HCT116 (cell line): ENCODE measurements at regions not wholly inside any gene's neighbourhood (a gene's known extent, or its start where the extent isn't known, plus 50 kb on each side); places are given as distances from the start of the nearest gene placed in this dataset.

Experiments
- ATAC-seq: fragments of 200-7000 bp; cut with Tn5 transposase; 2 replicates; pipeline ENCODE4 v1.9.1; 2020; ENCODE audit warnings: mild to moderate bottlenecking, moderate library complexity
- BruUV-seq: library from RNA; stranded (reverse); fragments of 400-500 nt; replicated peaks from 2 replicates; lab custom pipeline; 2021; lab: Mats Ljungman, UMichigan
- CTCF ChIA-PET: fragments of 300-600 bp; sonication (Branson Sonifier 250); formaldehyde crosslinking; loops from one replicate; lab custom pipeline; 2021; ENCODE audit warnings: antibody characterized with exemption; lab: Charles Lee
- POLR2A ChIA-PET: fragments of 300-600, 350-600 bp; sonication (Branson Sonifier 250); formaldehyde crosslinking; loops from one replicate; lab custom pipeline; 2021; ENCODE audit warnings: antibody characterized with exemption; lab: Charles Lee
- RAD21 ChIA-PET, 2 experiments: fragments of 300-600 bp; sonication (Branson Sonifier 250); formaldehyde crosslinking; loops; one replicate each; lab custom pipeline; 2023; ENCODE audit warnings: low total read pairs in 2 of 2; ENCODE audit not compliant: uncharacterized antibody in 2 of 2, unreplicated experiment in 2 of 2, low non-redundant PET in 1 of 2; lab: Charles Lee
- DNase-seq: peaks from one replicate; pipeline ENCODE4 v3.0.0-alpha.2; 2010; ENCODE audit warnings: low read depth, low spot score
- H2AFZ ChIP-seq: fragments of 200-600 bp; shearing (Covaris generic), sonication (generic); 2 replicates; pipeline ENCODE4 v1.6.1; 2017; ENCODE audit warnings: low read depth, mixed run types, mixed read lengths, antibody characterized with exemption, low read length; ENCODE audit not compliant: poor library complexity, severe bottlenecking
- H3K27ac ChIP-seq: 2 replicates; pipeline ENCODE4 v1.5.1; 2012; ENCODE audit warnings: low read depth, low read length
- H3K27me3 ChIP-seq: fragments of 200-600 bp; sonication (generic); 2 replicates; pipeline ENCODE4 v1.6.1; 2016; ENCODE audit warnings: mixed run types, low read length, mixed read lengths; ENCODE audit not compliant: insufficient read depth
- H3K36me3 ChIP-seq, 2 experiments: fragments of 200-500 bp in 1 of 2; fragments of 200-600 bp in 1 of 2; sonication (Bioruptor generic) in 1 of 2; sonication (generic) in 1 of 2; 2 replicates each; pipeline versions ENCODE4 v1.5.1 to v1.6.1; 2014 to 2016; ENCODE audit warnings: low read length in 2 of 2, inconsistent platforms in 1 of 2, mixed read lengths in 1 of 2, mixed run types in 1 of 2; ENCODE audit not compliant: insufficient read depth in 2 of 2, control insufficient read depth in 1 of 2
- H3K4me1 ChIP-seq, 2 experiments: fragments of 200-600 bp in 1 of 2; sonication (generic) in 1 of 2; 2 replicates each; pipeline versions ENCODE4 v1.5.1 to v1.6.1; 2012 to 2017; ENCODE audit warnings: low read length in 2 of 2, inconsistent platforms in 1 of 2, mild to moderate bottlenecking in 1 of 2, mixed read lengths in 1 of 2, mixed run types in 1 of 2, moderate library complexity in 1 of 2; ENCODE audit not compliant: insufficient read depth in 2 of 2, control insufficient read depth in 1 of 2
- H3K4me2 ChIP-seq: fragments of 200-600 bp; sonication (generic); 2 replicates; pipeline ENCODE4 v1.6.1; 2017; ENCODE audit warnings: mixed run types, low read length, mixed read lengths
- H3K4me3 ChIP-seq, 2 experiments: fragments of 200-600 bp in 1 of 2; sonication (generic) in 1 of 2; replicated peaks in 1 of 2; 2 replicates each; pipeline ENCODE4 v1.5.1; 2011 to 2016; ENCODE audit warnings: low read length in 2 of 2, control low read depth in 1 of 2, low read depth in 1 of 2, mild to moderate bottlenecking in 1 of 2, mixed read lengths in 1 of 2, mixed run types in 1 of 2
- H3K79me2 ChIP-seq: fragments of 200-600 bp; sonication (generic); 2 replicates; pipeline ENCODE4 v1.6.1; 2017; ENCODE audit warnings: mild to moderate bottlenecking, mixed run types, low read length, moderate library complexity, mixed read lengths; ENCODE audit not compliant: insufficient read depth
- H3K9ac ChIP-seq: fragments of 200-600 bp; sonication (generic); 2 replicates; pipeline ENCODE4 v1.6.1; 2016; ENCODE audit warnings: low read length, mixed read lengths
- H3K9me2 ChIP-seq: fragments of 200-600 bp; sonication (generic), shearing (Covaris generic); 2 replicates; pipeline ENCODE4 v1.6.1; 2017; ENCODE audit warnings: mixed run types, mild to moderate bottlenecking, moderate library complexity; ENCODE audit not compliant: insufficient read depth
- H3K9me3 ChIP-seq, 2 experiments: fragments of 200-500 bp in 1 of 2; fragments of 200-600 bp in 1 of 2; sonication (Bioruptor generic) in 1 of 2; sonication (generic) in 1 of 2; 2 replicates each; pipeline ENCODE4 v1.6.1; 2014 to 2017; ENCODE audit warnings: low read length in 2 of 2, mixed read lengths in 2 of 2, inconsistent platforms in 1 of 2, low read depth in 1 of 2, mild to moderate bottlenecking in 1 of 2, mixed run types in 1 of 2, moderate library complexity in 1 of 2; ENCODE audit not compliant: control insufficient read depth in 1 of 2, insufficient read depth in 1 of 2
- H4K20me1 ChIP-seq: fragments of 200-600 bp; sonication (generic), shearing (Covaris generic); 2 replicates; pipeline ENCODE4 v1.6.1; 2017; ENCODE audit warnings: mixed run types, mild to moderate bottlenecking, moderate library complexity; ENCODE audit not compliant: insufficient read depth
- CBX3 ChIP-seq: IDR thresholded peaks from 2 replicates; pipeline ENCODE4 v1.6.1; 2012; ENCODE audit warnings: low read depth
- CEBPB ChIP-seq: IDR thresholded peaks from 2 replicates; pipeline ENCODE4 v1.6.1; 2012; ENCODE audit warnings: low read depth
- CTCF ChIP-seq, 3 experiments: fragments of 200-600 bp in 1 of 3; sonication (generic) in 1 of 3; IDR thresholded peaks in 2 of 3; conservative IDR thresholded peaks in 1 of 3; 2 replicates each; pipeline ENCODE4 v1.5.1; 2012 to 2017; ENCODE audit warnings: low read depth in 2 of 3, low read length in 2 of 3, antibody characterized with exemption in 1 of 3, borderline replicate concordance in 1 of 3, control low read depth in 1 of 3, mild to moderate bottlenecking in 1 of 3, mixed read lengths in 1 of 3, mixed run types in 1 of 3, moderate library complexity in 1 of 3; ENCODE audit not compliant: insufficient read depth in 1 of 3
- EGR1 ChIP-seq: IDR thresholded peaks from 2 replicates; pipeline ENCODE4 v1.6.1; 2012; ENCODE audit warnings: low read depth
- ELF1 ChIP-seq: IDR thresholded peaks from 2 replicates; pipeline ENCODE4 v1.6.1; 2012; ENCODE audit warnings: low read depth, borderline replicate concordance
- EZH2 ChIP-seq: fragments of 200-600 bp; sonication (generic); IDR thresholded peaks from 2 replicates; pipeline ENCODE4 v1.6.1; 2017; ENCODE audit warnings: antibody characterized with exemption, mixed run types
- EZH2phosphoT487 ChIP-seq: fragments of 200-600 bp; IDR thresholded peaks from 2 replicates; pipeline ENCODE4 v1.6.1; 2018; ENCODE audit warnings: antibody characterized with exemption, borderline replicate concordance
- JUND ChIP-seq: IDR thresholded peaks from 2 replicates; pipeline ENCODE4 v1.6.1; 2012
- POLR2A ChIP-seq: IDR thresholded peaks from 2 replicates; pipeline ENCODE4 v1.7.0; 2011; ENCODE audit warnings: borderline replicate concordance; ENCODE audit not compliant: insufficient read depth, insufficient read length; ENCODE audit errors: extremely low read depth
- RAD21 ChIP-seq: IDR thresholded peaks from 2 replicates; pipeline ENCODE4 v1.6.1; 2012; ENCODE audit warnings: low read depth, mild to moderate bottlenecking
- SIN3A ChIP-seq: IDR thresholded peaks from 2 replicates; pipeline ENCODE4 v1.6.1; 2012; ENCODE audit warnings: low read depth
- SRF ChIP-seq: IDR thresholded peaks from 2 replicates; pipeline ENCODE4 v1.6.1; 2012; ENCODE audit warnings: low read depth
- YY1 ChIP-seq: IDR thresholded peaks from 2 replicates; pipeline ENCODE4 v1.6.1; 2011; ENCODE audit warnings: low read length, low read depth, moderate library complexity, mild to moderate bottlenecking; ENCODE audit not compliant: insufficient replicate concordance; ENCODE audit errors: extremely low read depth
- ZBTB33 ChIP-seq: IDR thresholded peaks from 2 replicates; pipeline ENCODE4 v1.6.1; 2011; ENCODE audit warnings: mild to moderate bottlenecking, low read length, moderate library complexity; ENCODE audit not compliant: insufficient replicate concordance; ENCODE audit errors: extremely low read depth
- ZFX ChIP-seq: fragments of 450-650 bp; IDR thresholded peaks from 2 replicates; pipeline ENCODE4 v1.6.1; 2017
- ZNF274 ChIP-seq: fragments of 200-500 bp; sonication (Bioruptor generic); IDR thresholded peaks from 2 replicates; pipeline ENCODE4 v1.6.1; 2014; ENCODE audit warnings: mild to moderate bottlenecking, low read depth, low read length, inconsistent platforms
- intact Hi-C: fragments of 100-400 bp; cut with micrococcal nuclease; formaldehyde crosslinking; loops from 2 replicates; pipeline ENCODE4 v1.10.0; 2022

- ChIA-PET POLR2A (no interaction called here), RAD21 (no interaction called here), CTCF (no interaction called here)
- Histone ChIP-seq H3K9me3 (no peaks in the 10 kb centered on the region), H3K9me2 (no peaks in the 10 kb centered on the region), H4K20me1 (no peaks in the 10 kb centered on the region), H3K9ac (no peak overlapping the region), H3K4me1 (no peaks in the 10 kb centered on the region), H3K4me3 (no peak overlapping the region), H3K4me2 (no peak overlapping the region), H3K27ac (no peak overlapping the region), H3K27me3 (peaks cover 38% of the 10 kb centered on the region), H3K79me2 (no peaks in the 10 kb centered on the region), H3K36me3 (no peaks in the 10 kb centered on the region), H2AFZ (no peak overlapping the region)
- no peak for DNase-seq
- no TSS peak for BruUV-seq
- intact Hi-C loops, result no loop called here
- no peak for ATAC-seq
- TF ChIP-seq SIN3A (no peak), EZH2 (no peak)
Measured at GRCh38 chr15:81779181-81779580, 266.6 kb downstream of the MEX3B start.

GRCh38 chr15:81777546-81777945 is 268.3 kb downstream of the MEX3B start:
- ATAC-seq, result no peak
- H3K27ac ChIP-seq, result no peak overlapping the region
- intact Hi-C loops, result no loop called here
- no peaks in the 10 kb centered on the region for H3K9me3 ChIP-seq
- peaks cover 23% of the 10 kb centered on the region for H3K27me3 ChIP-seq
- no peak overlapping the region for H2AFZ ChIP-seq
- H3K4me1 ChIP-seq, result no peaks in the 10 kb centered on the region
- CTCF ChIA-PET, result no interaction called here
- H4K20me1 ChIP-seq, result no peaks in the 10 kb centered on the region
- no peak overlapping the region for H3K9ac ChIP-seq
- H3K4me2 ChIP-seq, result no peak overlapping the region
- RAD21 ChIA-PET, result no interaction called here
- no peaks in the 10 kb centered on the region for H3K9me2 ChIP-seq
- DNase-seq, result no peak
- POLR2A ChIA-PET, result no interaction called here
- no peaks in the 10 kb centered on the region for H3K36me3 ChIP-seq
- H3K4me3 ChIP-seq, result no peak overlapping the region
- H3K79me2 ChIP-seq, result no peaks in the 10 kb centered on the region
- no TSS peak for BruUV-seq
- TF ChIP-seq ZBTB33 (no peak), ZNF274 (no peak), YY1 (no peak), CTCF (IDR thresholded peaks at IDR 0.05 in 2 of 3, conservative IDR thresholded peaks at IDR 0.05 in 1 of 3; ENCODE audit: borderline replicate concordance in 1 of 3, insufficient read depth in 1 of 3, low read depth in 2 of 3, low read length in 2 of 3) (no peak), EZH2phosphoT487 (no peak), RAD21 (no peak), ELF1 (no peak), POLR2A (no peak), SRF (no peak), JUND (no peak), EGR1 (no peak), ZFX (no peak), CBX3 (no peak), CEBPB (no peak)
